Choroid plexus epithelial cell (primary cell): ENCODE measurements at regions not wholly inside any gene's neighbourhood (a gene's known extent, or its start where the extent isn't known, plus 50 kb on each side); places are given as distances from the start of the nearest gene placed in this dataset.

Source experiments
- DNase-seq: peaks from one replicate; pipeline ENCODE4 v3.0.0-alpha.2; 2010; ENCODE audit warnings: low read depth
- H3K4me3 ChIP-seq: 2 replicates; pipeline ENCODE4 v1.5.1; 2011; ENCODE audit warnings: low read depth, mild to moderate bottlenecking, control low read depth, low read length, moderate library complexity
- TF ChIP-seq, protein P1 (sequence below): conservative IDR thresholded peaks from 2 replicates; pipeline ENCODE4 v1.5.1; 2011; ENCODE audit warnings: low read depth, mild to moderate bottlenecking, control low read depth, inconsistent platforms, low read length, moderate library complexity

DNA sequence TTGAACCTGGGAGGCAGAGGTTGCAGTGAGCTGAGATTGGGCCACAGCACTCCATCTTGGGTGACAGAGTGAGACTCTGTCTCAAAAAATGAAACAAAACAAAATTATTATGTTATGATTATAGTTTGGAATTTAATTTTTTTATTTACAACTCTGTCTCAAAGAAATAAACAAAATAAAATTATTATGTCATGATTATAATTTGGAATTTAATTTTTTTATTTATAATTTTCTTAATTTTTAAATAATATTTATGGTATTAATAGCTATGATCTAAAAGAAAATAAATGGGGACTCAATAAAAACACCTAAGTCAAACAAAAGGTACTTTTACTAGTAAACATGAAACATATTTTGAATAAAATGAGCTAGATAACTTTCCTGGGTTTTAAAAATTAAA is 994.8 kb upstream of the GHITM start:
- TF ChIP-seq, protein P1, sequence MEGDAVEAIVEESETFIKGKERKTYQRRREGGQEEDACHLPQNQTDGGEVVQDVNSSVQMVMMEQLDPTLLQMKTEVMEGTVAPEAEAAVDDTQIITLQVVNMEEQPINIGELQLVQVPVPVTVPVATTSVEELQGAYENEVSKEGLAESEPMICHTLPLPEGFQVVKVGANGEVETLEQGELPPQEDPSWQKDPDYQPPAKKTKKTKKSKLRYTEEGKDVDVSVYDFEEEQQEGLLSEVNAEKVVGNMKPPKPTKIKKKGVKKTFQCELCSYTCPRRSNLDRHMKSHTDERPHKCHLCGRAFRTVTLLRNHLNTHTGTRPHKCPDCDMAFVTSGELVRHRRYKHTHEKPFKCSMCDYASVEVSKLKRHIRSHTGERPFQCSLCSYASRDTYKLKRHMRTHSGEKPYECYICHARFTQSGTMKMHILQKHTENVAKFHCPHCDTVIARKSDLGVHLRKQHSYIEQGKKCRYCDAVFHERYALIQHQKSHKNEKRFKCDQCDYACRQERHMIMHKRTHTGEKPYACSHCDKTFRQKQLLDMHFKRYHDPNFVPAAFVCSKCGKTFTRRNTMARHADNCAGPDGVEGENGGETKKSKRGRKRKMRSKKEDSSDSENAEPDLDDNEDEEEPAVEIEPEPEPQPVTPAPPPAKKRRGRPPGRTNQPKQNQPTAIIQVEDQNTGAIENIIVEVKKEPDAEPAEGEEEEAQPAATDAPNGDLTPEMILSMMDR, result no peak
- no peak for DNase-seq
- no peak overlapping the region for H3K4me3 ChIP-seq

DNA sequence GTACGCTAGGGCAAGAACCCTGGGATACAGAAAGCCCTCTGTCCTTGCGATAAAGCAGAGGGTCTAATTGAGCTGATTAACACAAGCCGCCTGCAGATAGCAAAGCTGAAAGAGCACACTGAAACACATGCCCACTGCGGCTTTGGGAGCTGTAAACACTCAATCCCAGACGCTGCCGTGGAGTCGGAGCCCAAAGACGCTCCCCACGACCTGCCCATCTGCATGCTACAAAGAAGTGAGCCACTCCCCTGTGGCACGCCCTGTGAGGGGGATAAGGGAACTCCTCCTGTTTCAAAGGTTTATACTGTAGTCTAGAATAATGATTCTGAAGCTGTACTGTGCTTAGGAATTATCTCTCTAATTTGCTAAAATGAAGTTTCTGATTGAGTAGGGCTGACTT is 985.6 kb upstream of the GHITM start:
- no peak for DNase-seq
- TF ChIP-seq, protein P1, result no peak
- H3K4me3 ChIP-seq, result no peak overlapping the region

DNA sequence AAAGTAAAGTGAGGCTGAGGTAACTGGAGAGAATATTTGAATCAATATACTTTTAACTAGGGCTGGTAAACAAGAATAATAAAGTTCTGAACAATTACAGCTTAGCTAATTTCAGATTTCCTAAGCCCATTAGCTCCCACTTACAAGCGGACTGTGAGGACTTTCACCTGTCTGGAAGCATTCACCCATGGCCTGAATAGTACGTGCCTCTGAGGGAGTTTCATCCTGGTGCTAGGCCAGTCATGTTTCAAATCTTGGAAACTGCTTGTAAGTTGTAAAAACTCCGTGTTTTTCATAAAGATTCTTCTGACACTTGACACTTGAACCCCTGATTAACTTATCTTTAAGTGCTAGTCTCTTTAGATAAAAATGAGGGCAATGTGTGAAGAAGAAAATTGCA is 975.2 kb upstream of the GHITM start:
- DNase-seq, result no peak
- no peak overlapping the region for H3K4me3 ChIP-seq
- TF ChIP-seq, protein P1, result no peak

DNA sequence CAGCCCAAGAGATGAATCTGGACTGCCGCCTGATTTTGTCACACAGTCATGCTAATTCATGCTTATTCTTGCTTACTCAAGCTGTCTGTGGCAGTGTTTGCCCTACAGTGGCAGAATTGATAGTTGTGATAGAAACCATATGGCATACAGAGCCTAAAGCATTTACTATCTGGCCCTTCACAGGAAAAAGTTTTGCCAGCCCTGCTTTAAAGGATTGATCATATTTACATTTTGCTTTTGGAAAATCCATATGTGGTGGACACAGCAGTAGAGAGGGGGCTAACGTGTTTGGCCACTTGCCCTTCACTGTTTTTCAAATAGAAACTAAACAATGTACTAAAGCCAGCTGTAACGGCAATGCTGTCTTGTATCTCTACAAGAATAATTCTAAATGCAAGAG is 974.0 kb upstream of the GHITM start:
- no peak overlapping the region for H3K4me3 ChIP-seq
- no peak for DNase-seq
- TF ChIP-seq, protein P1, result no peak

DNA sequence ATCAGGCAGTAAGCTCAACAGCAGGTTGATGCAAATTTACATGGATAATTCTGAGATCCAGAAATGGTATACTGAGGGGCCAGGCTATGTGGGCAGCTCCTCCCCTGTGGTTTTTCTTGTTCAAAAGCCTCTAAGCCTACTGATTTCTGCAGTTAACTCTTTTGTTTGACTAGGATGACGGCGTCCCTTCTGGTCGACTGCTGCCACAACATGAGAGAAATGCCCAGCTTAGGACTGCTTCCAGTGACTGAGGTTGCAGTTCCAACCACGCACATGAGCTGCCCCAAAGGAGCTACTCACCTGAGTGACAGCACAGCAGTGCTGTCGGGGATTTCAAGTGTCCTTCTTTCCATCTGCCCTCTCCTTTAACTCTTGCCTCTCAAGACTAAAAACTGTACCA is 973.0 kb upstream of the GHITM start:
- TF ChIP-seq, protein P1, result no peak
- H3K4me3 ChIP-seq, result no peak overlapping the region
- no peak for DNase-seq

DNA sequence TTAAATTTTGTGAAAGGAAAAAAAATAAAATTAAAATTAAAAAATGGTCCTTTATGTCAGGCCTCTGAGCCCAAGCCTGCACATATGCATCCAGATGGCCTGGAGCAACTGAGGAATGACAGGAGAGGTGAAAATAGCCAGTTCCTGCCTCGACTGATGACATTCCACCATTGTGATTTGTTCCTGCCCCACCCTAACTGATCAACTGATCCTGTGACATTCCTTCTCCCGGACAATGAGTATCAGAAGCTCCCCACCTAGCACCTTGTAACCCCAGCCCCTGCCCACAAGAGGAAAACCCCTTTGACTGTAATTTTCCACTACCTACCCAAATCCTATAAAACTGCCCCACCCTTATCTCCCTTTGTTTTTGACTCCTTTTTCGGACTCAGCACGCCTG is 972.2 kb upstream of the GHITM start:
- no peak for DNase-seq
- TF ChIP-seq, protein P1, result no peak
- H3K4me3 ChIP-seq, result no peak overlapping the region

DNA sequence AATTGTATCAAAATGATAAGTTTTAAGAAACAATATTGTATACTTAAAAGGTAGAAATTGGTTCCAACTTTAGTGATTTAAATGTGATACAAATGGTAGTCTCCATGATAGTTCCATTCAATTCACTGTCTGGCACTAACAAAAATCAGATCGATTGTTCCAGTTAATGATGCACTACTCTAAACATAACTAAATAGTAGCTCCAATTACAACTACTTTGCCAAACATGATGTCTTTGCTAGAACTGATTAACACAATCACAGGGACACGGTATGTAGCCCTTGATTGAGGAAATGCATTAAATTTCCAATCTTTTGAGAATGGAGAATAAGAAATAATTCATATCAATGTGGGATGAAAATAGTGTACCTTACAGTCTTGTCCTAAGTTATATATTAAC is 962.4 kb upstream of the GHITM start:
- TF ChIP-seq, protein P1, result no peak
- DNase-seq, result no peak
- H3K4me3 ChIP-seq, result no peak overlapping the region
